HepG2 (cell line): ENCODE measurements at regions not wholly inside any gene's neighbourhood (a gene's known extent, or its start where the extent isn't known, plus 50 kb on each side); places are given as distances from the start of the nearest gene placed in this dataset.

Source experiments
- ATAC-seq: fragments of 200-7000 bp; cut with Tn5 transposase; 3 replicates; pipeline ENCODE4 v1.9.1; 2020; ENCODE audit warnings: mild to moderate bottlenecking, moderate library complexity
- BruUV-seq: library from RNA; stranded (reverse); fragments of 400-500 nt; replicated peaks from 2 replicates; lab custom pipeline; 2021; lab: Mats Ljungman, UMichigan
- CTCF ChIA-PET: fragments of 300-600 bp; formaldehyde crosslinking; extraction: SDS; loops from one replicate; lab custom pipeline; 2021; ENCODE audit warnings: low total read pairs, inconsistent platforms, low intra/inter-chr PET ratio; lab: Yijun Ruan, JAX
- POLR2A ChIA-PET: fragments of 350-600 bp; sonication (Branson Sonifier 250); formaldehyde crosslinking; loops from one replicate; lab custom pipeline; 2020; ENCODE audit warnings: antibody characterized with exemption, inconsistent platforms; lab: Yijun Ruan, JAX
- DNase-seq: peaks from one replicate; pipeline ENCODE4 v3.0.0-alpha.2; 2015; ENCODE audit warnings: low spot score
- FAIRE-seq: peaks from 3 replicates; lab custom pipeline; 2011; peaks lifted over from hg19 to GRCh38; lab: Jason Lieb, UNC
- H2AFZ ChIP-seq: one replicate; pipeline ENCODE4 v1.6.1; 2011; ENCODE audit warnings: low read length, inconsistent platforms
- H3K27ac ChIP-seq: fragments of 300-600 bp; 3 replicates; pipeline ENCODE4 v1.8.0; 2011; ENCODE audit warnings: mixed run types, mild to moderate bottlenecking, mixed read lengths, low read length, inconsistent platforms; ENCODE audit not compliant: insufficient read depth; ENCODE audit errors: extremely low read length
- H3K27me3 ChIP-seq, 2 experiments: fragments of 200-600 bp in 1 of 2; 2 replicates in 1 of 2; 3 replicates in 1 of 2; pipeline versions ENCODE4 v1.6.0 to v1.8.0; 2011; ENCODE audit warnings: low read length in 2 of 2, mild to moderate bottlenecking in 2 of 2, moderate library complexity in 2 of 2, inconsistent platforms in 1 of 2; ENCODE audit not compliant: insufficient read depth in 2 of 2, control insufficient read depth in 1 of 2
- H3K36me3 ChIP-seq, 2 experiments: fragments of 200-600 bp in 1 of 2; replicated peaks in 1 of 2; 2 replicates in 1 of 2; 3 replicates in 1 of 2; pipeline versions ENCODE4 v1.5.1 to v1.8.0; 2011; ENCODE audit warnings: low read length in 2 of 2, inconsistent platforms in 1 of 2; ENCODE audit not compliant: insufficient read depth in 2 of 2, control insufficient read depth in 1 of 2
- H3K4me1 ChIP-seq: 2 replicates; pipeline ENCODE4 v1.5.1; 2012; ENCODE audit warnings: low read length, inconsistent platforms; ENCODE audit not compliant: insufficient read depth
- H3K4me2 ChIP-seq: 2 replicates; pipeline ENCODE4 v1.6.0; 2011; ENCODE audit warnings: low read depth, low read length, inconsistent platforms
- H3K4me3 ChIP-seq, 3 experiments: fragments of 200-600 bp in 1 of 3; sonication (generic), shearing (Covaris generic) in 1 of 3; replicated peaks in 1 of 3; 2 replicates each; pipeline ENCODE4 v1.5.1; 2011 to 2016; ENCODE audit warnings: low read length in 3 of 3, inconsistent platforms in 2 of 3, low read depth in 2 of 3, mild to moderate bottlenecking in 2 of 3, control low read depth in 1 of 3, mixed read lengths in 1 of 3; ENCODE audit not compliant: insufficient read depth in 1 of 3
- H3K79me2 ChIP-seq: one replicate; pipeline ENCODE4 v1.6.1; 2011; ENCODE audit warnings: low read length, inconsistent platforms; ENCODE audit not compliant: insufficient read depth
- H3K9ac ChIP-seq: 2 replicates; pipeline ENCODE4 v1.6.0; 2011; ENCODE audit warnings: mild to moderate bottlenecking, low read depth, low read length, inconsistent platforms; ENCODE audit not compliant: insufficient read depth
- H3K9me3 ChIP-seq: 2 replicates; pipeline ENCODE4 v1.5.1; 2012; ENCODE audit warnings: mild to moderate bottlenecking, low read length
- H4K20me1 ChIP-seq: 2 replicates; pipeline ENCODE4 v1.6.0; 2011; ENCODE audit warnings: inconsistent platforms, mild to moderate bottlenecking, low read length, moderate library complexity; ENCODE audit not compliant: insufficient read depth
- ARNTL ChIP-seq: sonication (generic); formaldehyde crosslinking; IDR thresholded peaks from 2 replicates; pipeline ENCODE4 v1.4.0; 2020; ENCODE audit warnings: mild to moderate bottlenecking, missing genetic modification reagents
- ATRX ChIP-seq: sonication (generic); formaldehyde crosslinking; IDR thresholded peaks from 2 replicates; pipeline ENCODE4 v1.4.0; 2020; ENCODE audit warnings: missing genetic modification reagents, borderline replicate concordance
- REL ChIP-seq: sonication (generic); formaldehyde crosslinking; conservative IDR thresholded peaks from 2 replicates; pipeline ENCODE4 v1.8.0; 2022; ENCODE audit warnings: mild to moderate bottlenecking, missing genetic modification reagents, moderate library complexity
- SAP130 ChIP-seq: IDR thresholded peaks from 2 replicates; pipeline ENCODE4 v1.6.1; 2016; ENCODE audit warnings: low read depth
- ZNF230 ChIP-seq: sonication (generic); formaldehyde crosslinking; IDR thresholded peaks from 2 replicates; pipeline ENCODE4 v1.4.0; 2020; ENCODE audit warnings: mild to moderate bottlenecking, missing genetic modification reagents
- ZNF496 ChIP-seq: sonication (generic); formaldehyde crosslinking; IDR thresholded peaks from 2 replicates; pipeline ENCODE4 v1.8.1; 2023; ENCODE audit warnings: mild to moderate bottlenecking, moderate library complexity, missing genetic modification reagents; ENCODE audit not compliant: insufficient replicate concordance
- WGBS: methylation state at CpG from one replicate; pipeline ENCODE4 v1.1.6; 2017; ENCODE audit warnings: low lambda C conversion rate; 5-methylcytosine and 5-hydroxymethylcytosine counted together
- in situ Hi-C: cut with HindIII; loops from 2 replicates; pipeline ENCODE4 v1.10.0; 2017; ENCODE audit warnings: low pct_unique_long_range_greater_than_20kb; ENCODE audit not compliant: extremely low pct_ligation_motif_present
- intact Hi-C: fragments of 100-400 bp; cut with micrococcal nuclease; formaldehyde crosslinking; loops from one replicate; pipeline ENCODE4 v1.10.0; 2022; ENCODE audit not compliant: unreplicated experiment
- TF ChIP-seq, protein P1 (sequence below): sonication (generic); formaldehyde crosslinking; IDR thresholded peaks from 2 replicates; pipeline ENCODE4 v1.4.0; 2020; ENCODE audit warnings: missing genetic modification reagents, mild to moderate bottlenecking, borderline replicate concordance

- in situ Hi-C loops: no loop called here
- no peak for DNase-seq
- Histone ChIP-seq H3K9ac (no peak overlapping the region), H3K79me2 (no peaks in the 10 kb centered on the region), H3K27me3 (no peaks in the 10 kb centered on the region), H3K4me3 (no peak overlapping the region)
- WGBS: 5% methylated on average over 1 of the region's 1 CpG
- intact Hi-C loops: no loop called here
- POLR2A ChIA-PET: no interaction called here
- no peak for TF ChIP-seq ARNTL (CRISPR knock-in tag)
- TF ChIP-seq ATRX (CRISPR knock-in tag): no peak
- no peak for TF ChIP-seq SAP130 (CRISPR knock-in tag)
- TF ChIP-seq, protein P1, sequence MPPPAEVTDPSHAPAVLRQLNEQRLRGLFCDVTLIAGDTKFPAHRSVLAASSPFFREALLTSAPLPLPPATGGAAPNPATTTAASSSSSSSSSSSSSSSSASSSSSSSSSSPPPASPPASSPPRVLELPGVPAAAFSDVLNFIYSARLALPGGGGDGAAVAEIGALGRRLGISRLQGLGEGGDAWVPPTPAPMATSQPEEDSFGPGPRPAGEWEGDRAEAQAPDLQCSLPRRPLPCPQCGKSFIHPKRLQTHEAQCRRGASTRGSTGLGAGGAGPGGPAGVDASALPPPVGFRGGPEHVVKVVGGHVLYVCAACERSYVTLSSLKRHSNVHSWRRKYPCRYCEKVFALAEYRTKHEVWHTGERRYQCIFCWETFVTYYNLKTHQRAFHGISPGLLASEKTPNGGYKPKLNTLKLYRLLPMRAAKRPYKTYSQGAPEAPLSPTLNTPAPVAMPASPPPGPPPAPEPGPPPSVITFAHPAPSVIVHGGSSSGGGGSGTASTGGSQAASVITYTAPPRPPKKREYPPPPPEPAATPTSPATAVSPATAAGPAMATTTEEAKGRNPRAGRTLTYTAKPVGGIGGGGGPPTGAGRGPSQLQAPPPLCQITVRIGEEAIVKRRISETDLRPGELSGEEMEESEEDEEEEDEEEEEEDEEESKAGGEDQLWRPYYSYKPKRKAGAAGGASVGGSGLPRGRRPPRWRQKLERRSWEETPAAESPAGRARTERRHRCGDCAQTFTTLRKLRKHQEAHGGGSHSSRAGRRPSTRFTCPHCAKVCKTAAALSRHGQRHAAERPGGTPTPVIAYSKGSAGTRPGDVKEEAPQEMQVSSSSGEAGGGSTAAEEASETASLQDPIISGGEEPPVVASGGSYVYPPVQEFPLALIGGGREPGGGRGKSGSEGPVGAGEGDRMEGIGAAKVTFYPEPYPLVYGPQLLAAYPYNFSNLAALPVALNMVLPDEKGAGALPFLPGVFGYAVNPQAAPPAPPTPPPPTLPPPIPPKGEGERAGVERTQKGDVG: no peak
- no peak for TF ChIP-seq REL (CRISPR knock-in tag)
- no peak for TF ChIP-seq ZNF496 (CRISPR knock-in tag)
- no peak for TF ChIP-seq ZNF230 (CRISPR knock-in tag)
- TF ChIP-seq, all 625 proteins: peak for 0
- H3K36me3 ChIP-seq: no peaks in the 10 kb centered on the region
- CTCF ChIA-PET: no interaction called here
- BruUV-seq: no TSS peak
- no peaks in the 10 kb centered on the region for H3K4me1 ChIP-seq
- H3K27ac ChIP-seq: no peak overlapping the region
- H4K20me1 ChIP-seq: no peaks in the 10 kb centered on the region
- ATAC-seq: no peak
- no peak overlapping the region for H3K4me2 ChIP-seq
- H3K9me3 ChIP-seq: no peaks in the 10 kb centered on the region
- no peak overlapping the region for H2AFZ ChIP-seq
- FAIRE-seq: no peak
These were observed 162.6 kb downstream of the KIF18A start for GRCh38 chr11:27945348-27945747.
